Left ventricle myocardium inferior (tissue), 1 donor: ENCODE measurements at regions not wholly inside any gene's neighbourhood (a gene's known extent, or its start where the extent isn't known, plus 50 kb on each side); places are given as distances from the start of the nearest gene placed in this dataset.

ENCODE experiments used
- DNase-seq: peaks from one replicate; pipeline ENCODE4 v3.0.0-alpha.2; 2020
- H3K27ac ChIP-seq: fragments of 200-600 bp; replicated peaks from 2 replicates; pipeline ENCODE4 v1.8.0; 2021
- H3K27me3 ChIP-seq: fragments of 200-600 bp; 2 replicates; pipeline ENCODE4 v1.8.0; 2021; ENCODE audit warnings: low read depth
- H3K36me3 ChIP-seq: fragments of 200-600 bp; 2 replicates; pipeline ENCODE4 v1.8.0; 2021
- H3K4me1 ChIP-seq: fragments of 200-600 bp; 2 replicates; pipeline ENCODE4 v1.8.0; 2021
- H3K4me3 ChIP-seq: fragments of 200-600 bp; 2 replicates; pipeline ENCODE4 v1.8.0; 2021; ENCODE audit warnings: mild to moderate bottlenecking, moderate library complexity
- H3K9me3 ChIP-seq: fragments of 200-600 bp; replicated peaks from 2 replicates; pipeline ENCODE4 v1.8.0; 2021
- intact Hi-C: fragments of 100-400 bp; cut with micrococcal nuclease; formaldehyde crosslinking; loops from one replicate; pipeline ENCODE4 v1.11.0; 2022
- TF ChIP-seq, protein P1 (sequence below): fragments of 200-600 bp; IDR thresholded peaks from 2 replicates; pipeline ENCODE4 v1.8.0; 2021; ENCODE audit warnings: antibody characterized with exemption, mild to moderate bottlenecking, borderline replicate concordance
- donor health status: DM: no; HTN: yes; CAD: no; lungs with severe emphysema.

DNA sequence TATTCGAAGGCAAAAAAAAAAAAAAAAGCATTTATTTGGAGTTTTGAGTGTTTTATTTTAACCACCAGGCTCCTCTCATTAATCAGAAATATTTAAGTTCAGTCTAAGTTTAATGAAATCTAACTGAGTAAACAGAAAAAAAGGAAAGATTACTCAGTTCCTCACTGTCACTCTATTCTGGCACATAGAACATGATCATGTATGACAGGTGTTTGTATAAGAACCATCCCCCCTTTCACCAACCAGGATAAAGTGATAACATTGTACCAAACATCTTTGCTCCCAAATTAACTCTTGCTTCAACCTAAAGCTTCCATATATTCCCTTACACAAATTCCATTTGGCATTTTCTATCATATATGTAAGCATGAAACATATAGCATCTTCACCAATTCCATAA lies 176.2 kb upstream of the HSF2 start:
- no peaks in the 10 kb centered on the region for H3K4me1 ChIP-seq
- intact Hi-C loops, result no loop called here
- no peaks in the 10 kb centered on the region for H3K36me3 ChIP-seq
- H3K9me3 ChIP-seq, result no peaks in the 10 kb centered on the region
- TF ChIP-seq, protein P1, sequence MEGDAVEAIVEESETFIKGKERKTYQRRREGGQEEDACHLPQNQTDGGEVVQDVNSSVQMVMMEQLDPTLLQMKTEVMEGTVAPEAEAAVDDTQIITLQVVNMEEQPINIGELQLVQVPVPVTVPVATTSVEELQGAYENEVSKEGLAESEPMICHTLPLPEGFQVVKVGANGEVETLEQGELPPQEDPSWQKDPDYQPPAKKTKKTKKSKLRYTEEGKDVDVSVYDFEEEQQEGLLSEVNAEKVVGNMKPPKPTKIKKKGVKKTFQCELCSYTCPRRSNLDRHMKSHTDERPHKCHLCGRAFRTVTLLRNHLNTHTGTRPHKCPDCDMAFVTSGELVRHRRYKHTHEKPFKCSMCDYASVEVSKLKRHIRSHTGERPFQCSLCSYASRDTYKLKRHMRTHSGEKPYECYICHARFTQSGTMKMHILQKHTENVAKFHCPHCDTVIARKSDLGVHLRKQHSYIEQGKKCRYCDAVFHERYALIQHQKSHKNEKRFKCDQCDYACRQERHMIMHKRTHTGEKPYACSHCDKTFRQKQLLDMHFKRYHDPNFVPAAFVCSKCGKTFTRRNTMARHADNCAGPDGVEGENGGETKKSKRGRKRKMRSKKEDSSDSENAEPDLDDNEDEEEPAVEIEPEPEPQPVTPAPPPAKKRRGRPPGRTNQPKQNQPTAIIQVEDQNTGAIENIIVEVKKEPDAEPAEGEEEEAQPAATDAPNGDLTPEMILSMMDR, result no peak
- no peaks in the 10 kb centered on the region for H3K27me3 ChIP-seq
- no peak overlapping the region for H3K4me3 ChIP-seq
- H3K27ac ChIP-seq, result no peak overlapping the region
- no peak for DNase-seq

DNA sequence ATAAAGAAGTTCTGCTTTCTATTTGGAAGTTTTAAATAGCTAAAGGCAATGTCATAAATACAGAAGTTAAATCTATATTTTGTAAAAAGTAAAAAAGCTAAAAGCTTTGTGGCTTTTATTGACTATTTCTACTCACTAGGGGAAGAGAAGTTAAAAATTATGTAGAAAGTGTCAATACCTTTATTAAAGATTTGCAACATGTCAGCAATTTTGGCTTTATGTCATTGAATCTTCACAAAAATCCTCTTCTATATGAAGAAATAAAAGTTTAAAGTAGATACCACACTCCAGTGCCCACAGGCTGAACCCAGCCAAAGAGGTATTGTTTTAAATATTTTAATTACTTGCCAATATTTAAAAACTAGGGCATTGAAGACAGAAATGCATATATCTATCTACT lies 160.6 kb upstream of the HSF2 start:
- peaks cover 17% of the 10 kb centered on the region for H3K9me3 ChIP-seq
- no peaks in the 10 kb centered on the region for H3K27me3 ChIP-seq
- H3K4me3 ChIP-seq, result no peak overlapping the region
- no peaks in the 10 kb centered on the region for H3K4me1 ChIP-seq
- intact Hi-C loops, result no loop called here
- TF ChIP-seq, protein P1, result no peak
- H3K36me3 ChIP-seq, result no peaks in the 10 kb centered on the region
- no peak overlapping the region for H3K27ac ChIP-seq
- DNase-seq, result no peak

DNA sequence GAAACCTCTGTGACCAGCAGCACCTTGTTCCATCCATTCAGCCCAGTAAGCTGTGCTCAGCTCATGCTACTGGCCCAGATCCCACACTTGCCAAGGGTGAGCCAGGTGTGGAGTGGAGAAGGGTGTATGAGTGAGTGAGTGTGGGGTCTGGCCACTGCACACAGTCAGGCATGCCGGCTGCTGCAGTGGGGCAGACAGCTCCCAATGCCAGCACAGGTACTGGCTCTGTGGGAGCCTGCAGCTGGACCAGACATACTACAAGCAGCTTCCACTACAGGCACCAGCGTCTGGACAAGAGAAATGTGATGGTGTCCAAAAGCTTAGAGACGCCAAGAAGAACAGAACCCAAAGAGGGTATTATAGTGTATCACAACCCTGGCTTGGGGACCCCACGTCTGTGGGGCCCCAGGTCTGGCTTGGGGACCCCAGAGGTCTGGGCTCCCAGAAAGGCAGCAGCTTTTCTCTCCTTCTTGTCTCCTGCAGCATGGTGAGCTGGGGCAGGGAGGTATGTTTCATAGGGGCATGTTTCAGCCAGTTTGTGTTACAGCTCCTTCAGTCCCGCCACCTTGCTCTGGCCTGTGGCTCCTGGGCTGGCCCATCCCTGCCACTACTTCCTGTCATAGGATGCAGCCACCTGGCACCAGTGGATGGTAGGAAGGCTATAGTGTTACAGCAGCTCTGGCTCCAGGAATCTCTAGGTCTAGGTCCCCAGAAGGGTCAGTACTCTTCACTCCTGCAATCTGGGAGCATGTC lies 152.4 kb upstream of the HSF2 start:
- no peak for DNase-seq
- H3K36me3 ChIP-seq, result no peaks in the 10 kb centered on the region
- peaks cover 39% of the 10 kb centered on the region for H3K9me3 ChIP-seq
- no peaks in the 10 kb centered on the region for H3K4me1 ChIP-seq
- H3K27me3 ChIP-seq, result no peaks in the 10 kb centered on the region
- no peak overlapping the region for H3K4me3 ChIP-seq
- H3K27ac ChIP-seq, result no peak overlapping the region
- intact Hi-C loops, result no loop called here
- TF ChIP-seq, protein P1, result no peak

DNA sequence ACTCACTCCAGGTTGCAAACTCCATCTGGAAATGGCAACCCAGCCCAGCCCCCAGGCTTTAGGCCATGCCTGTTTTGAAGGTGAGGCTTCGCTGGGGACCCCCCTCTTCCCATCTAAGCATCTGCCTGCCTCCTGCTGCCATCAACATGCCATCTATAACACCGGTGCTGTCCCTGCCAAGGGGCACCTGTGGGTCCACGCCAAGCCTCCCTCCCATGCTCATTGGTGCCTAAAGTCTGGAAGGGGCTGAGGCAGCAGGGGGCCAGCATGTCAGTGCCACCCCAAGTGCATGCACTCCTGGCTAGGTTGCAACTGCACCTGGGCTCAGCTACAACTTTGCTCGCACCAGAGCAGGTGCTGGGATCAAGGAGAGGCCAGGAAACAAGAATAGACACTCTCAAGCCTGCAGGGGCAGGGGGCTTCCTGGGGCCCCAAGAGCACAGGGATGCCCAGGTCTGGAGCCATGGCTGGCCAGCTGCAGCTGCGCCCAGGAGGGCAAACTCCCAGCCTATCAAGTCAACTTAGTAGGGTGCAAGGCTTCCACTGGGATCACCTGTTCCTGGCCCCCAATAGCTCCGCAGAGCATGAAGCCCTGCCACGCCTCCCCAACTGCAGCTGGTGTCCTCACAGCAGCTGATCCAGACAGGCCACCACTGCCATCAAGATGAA lies 151.3 kb upstream of the HSF2 start:
- DNase-seq, result no peak
- no peaks in the 10 kb centered on the region for H3K4me1 ChIP-seq
- H3K27ac ChIP-seq, result no peak overlapping the region
- TF ChIP-seq, protein P1, result no peak
- no peak overlapping the region for H3K4me3 ChIP-seq
- intact Hi-C loops, result no loop called here
- no peaks in the 10 kb centered on the region for H3K36me3 ChIP-seq
- peaks cover 29% of the 10 kb centered on the region for H3K9me3 ChIP-seq
- no peaks in the 10 kb centered on the region for H3K27me3 ChIP-seq

DNA sequence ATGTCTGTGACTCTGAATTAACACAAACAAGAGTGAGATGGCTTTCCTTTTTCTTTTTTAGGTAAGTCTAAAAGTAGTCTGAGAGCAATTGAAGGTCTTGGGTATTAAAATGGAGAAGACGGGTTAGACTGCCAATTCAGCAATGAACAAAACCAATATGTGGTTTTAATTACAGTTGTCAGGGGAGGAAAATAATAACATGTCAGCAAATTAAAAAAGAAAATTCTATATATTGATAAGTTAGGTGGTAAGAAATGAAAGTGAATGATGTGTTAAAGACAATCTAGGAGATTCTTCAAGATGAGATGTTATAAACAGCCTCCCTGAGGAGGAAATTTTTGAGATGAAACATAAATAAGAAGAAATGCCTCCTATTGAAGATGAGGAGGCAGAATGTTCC lies 150.6 kb upstream of the HSF2 start:
- intact Hi-C loops, result no loop called here

More for the DNA sequence above, 150.6 kb upstream of the HSF2 start:
- peaks cover 22% of the 10 kb centered on the region for H3K9me3 ChIP-seq
- H3K27me3 ChIP-seq, result no peaks in the 10 kb centered on the region
- no peak overlapping the region for H3K27ac ChIP-seq
- no peak overlapping the region for H3K4me3 ChIP-seq
- no peaks in the 10 kb centered on the region for H3K36me3 ChIP-seq
- no peak for DNase-seq
- TF ChIP-seq, protein P1, result no peak
- H3K4me1 ChIP-seq, result no peaks in the 10 kb centered on the region
